Fibroblast of pulmonary artery (primary cell): ENCODE measurements at regions not wholly inside any gene's neighbourhood (a gene's known extent, or its start where the extent isn't known, plus 50 kb on each side); places are given as distances from the start of the nearest gene placed in this dataset.
A peak's percentile ranks its signal among the peaks of the same experiment; 100 is the strongest.

Experiments
- DNase-seq: peaks from one replicate; pipeline ENCODE4 v3.0.0-alpha.2; 2010; ENCODE audit warnings: low read depth
- H3K4me3 ChIP-seq: replicated peaks from 2 replicates; pipeline ENCODE4 v1.5.1; 2011; ENCODE audit warnings: low read depth, mild to moderate bottlenecking, control low read depth, low read length, moderate library complexity
- TF ChIP-seq, protein P1 (sequence below): IDR thresholded peaks from 2 replicates; pipeline ENCODE4 v1.5.1; 2011; ENCODE audit warnings: mild to moderate bottlenecking, control low read depth, low read length, inconsistent platforms; ENCODE audit errors: missing control alignments

DNA sequence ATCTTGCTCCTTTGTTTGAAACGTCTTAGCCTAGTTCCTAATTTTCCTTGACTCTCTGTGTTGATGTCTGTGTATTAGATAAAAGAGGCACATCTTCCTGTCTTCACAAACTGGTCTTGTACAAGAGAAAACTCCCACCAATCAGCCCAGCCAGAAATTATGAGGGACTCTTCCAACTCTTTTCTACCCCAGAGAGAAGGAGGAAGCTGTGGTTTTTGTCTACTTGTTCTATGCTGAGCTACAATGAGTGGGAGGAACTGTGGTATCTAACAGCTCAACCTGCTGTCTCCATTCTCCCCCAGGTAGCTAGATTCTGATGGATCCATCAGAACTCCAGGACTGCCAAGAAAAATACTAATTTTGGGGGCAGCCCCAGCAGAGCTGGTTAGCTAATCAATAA, 392.5 kb downstream of the HS3ST3B1 start:
- no peak for DNase-seq
- TF ChIP-seq, protein P1, sequence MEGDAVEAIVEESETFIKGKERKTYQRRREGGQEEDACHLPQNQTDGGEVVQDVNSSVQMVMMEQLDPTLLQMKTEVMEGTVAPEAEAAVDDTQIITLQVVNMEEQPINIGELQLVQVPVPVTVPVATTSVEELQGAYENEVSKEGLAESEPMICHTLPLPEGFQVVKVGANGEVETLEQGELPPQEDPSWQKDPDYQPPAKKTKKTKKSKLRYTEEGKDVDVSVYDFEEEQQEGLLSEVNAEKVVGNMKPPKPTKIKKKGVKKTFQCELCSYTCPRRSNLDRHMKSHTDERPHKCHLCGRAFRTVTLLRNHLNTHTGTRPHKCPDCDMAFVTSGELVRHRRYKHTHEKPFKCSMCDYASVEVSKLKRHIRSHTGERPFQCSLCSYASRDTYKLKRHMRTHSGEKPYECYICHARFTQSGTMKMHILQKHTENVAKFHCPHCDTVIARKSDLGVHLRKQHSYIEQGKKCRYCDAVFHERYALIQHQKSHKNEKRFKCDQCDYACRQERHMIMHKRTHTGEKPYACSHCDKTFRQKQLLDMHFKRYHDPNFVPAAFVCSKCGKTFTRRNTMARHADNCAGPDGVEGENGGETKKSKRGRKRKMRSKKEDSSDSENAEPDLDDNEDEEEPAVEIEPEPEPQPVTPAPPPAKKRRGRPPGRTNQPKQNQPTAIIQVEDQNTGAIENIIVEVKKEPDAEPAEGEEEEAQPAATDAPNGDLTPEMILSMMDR = no peak
- H3K4me3 ChIP-seq = no peak overlapping the region

- no peak overlapping the region for H3K4me3 ChIP-seq
- TF ChIP-seq, protein P1 = no peak
- DNase-seq = no peak
Observed at GRCh38 chr17:14690704-14691103, 389.8 kb downstream of the HS3ST3B1 start.

- H3K4me3 ChIP-seq = no peak overlapping the region
- TF ChIP-seq, protein P1 = peak; percentile 6
- no peak for DNase-seq
Observed at GRCh38 chr17:14688134-14688533, 387.3 kb downstream of the HS3ST3B1 start.

DNA sequence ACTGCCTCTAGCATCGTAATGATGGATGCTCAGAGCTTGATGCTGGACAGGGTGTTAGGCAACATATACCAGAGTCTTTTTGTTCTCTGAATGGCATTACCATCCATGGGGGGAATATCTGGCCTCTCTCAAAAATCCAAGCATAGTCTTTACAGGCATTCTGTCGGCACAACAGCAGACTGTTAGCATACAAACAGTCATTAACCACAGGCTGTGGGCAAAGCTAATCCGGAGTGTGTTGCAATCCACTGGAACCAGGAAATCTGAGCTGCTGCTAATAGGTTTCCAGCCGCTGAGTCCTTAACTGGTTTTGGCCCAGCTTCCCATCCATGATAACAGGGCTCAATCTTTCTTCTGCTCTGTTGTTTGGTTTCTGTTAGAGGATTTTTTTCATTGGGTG, 371.9 kb downstream of the HS3ST3B1 start:
- H3K4me3 ChIP-seq = no peak overlapping the region
- TF ChIP-seq, protein P1 = no peak
- peak; percentile 46 for DNase-seq

DNA sequence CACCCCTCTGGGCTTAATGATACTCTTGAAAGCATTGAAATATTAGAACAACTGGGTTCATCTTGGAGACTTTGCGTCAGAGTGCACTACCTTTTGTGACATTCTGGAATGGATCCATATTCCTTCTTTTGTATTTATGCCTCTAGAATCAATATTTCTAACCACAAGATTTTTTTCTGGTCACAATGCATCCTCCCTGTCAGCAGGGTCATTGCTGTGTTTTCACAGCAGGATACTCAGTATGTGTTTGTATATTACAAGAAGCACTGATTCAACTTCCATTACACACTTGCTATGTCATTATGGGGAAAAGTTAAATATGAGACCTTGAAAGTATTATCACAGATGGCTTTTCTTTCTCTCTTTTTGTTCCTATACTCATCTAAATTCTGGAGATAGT, 370.0 kb downstream of the HS3ST3B1 start:
- DNase-seq = no peak
- H3K4me3 ChIP-seq = no peak overlapping the region
- TF ChIP-seq, protein P1 = no peak

DNA sequence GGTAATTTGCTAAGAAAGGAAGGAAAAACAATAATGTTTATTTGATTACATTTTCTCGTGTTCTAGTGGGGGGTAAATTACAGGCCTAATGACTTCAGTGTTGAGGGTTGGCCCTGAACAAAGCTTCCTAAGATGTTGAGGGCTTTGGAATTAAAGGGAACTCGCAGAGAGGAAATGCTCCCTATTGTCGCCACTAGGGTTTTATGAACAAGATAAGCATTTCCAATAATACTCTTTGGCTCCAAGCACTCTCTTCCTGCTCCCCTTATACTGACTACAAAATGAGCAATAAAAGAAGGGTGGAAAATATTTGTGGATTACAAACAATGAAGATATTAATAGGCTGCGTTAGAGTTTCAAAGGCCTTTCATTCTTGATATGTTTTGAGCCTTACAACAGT, 363.6 kb downstream of the HS3ST3B1 start:
- no peak for DNase-seq
- TF ChIP-seq, protein P1 = no peak
- no peak overlapping the region for H3K4me3 ChIP-seq

- no peak overlapping the region for H3K4me3 ChIP-seq
- TF ChIP-seq, protein P1 = no peak
- no peak for DNase-seq
Observed at GRCh38 chr17:14641117-14641516, 340.2 kb downstream of the HS3ST3B1 start.
